ENCODE measurements at regions not wholly inside any gene's neighbourhood (a gene's known extent, or its start where the extent isn't known, plus 50 kb on each side); places are given as distances from the start of the nearest gene placed in this dataset.

GRCh38 chr3:167908221-167908620 is 172.7 kb downstream of the SERPINI1 start:
- CTCF ChIA-PET, result no interaction called here
- dilution Hi-C loops (cut with MboI; ENCODE audit: extremely low pct_ligation_motif_present, low sequenced_read_pairs), result no loop called here

More at GRCh38 chr3:167908221-167908620, 172.7 kb downstream of the SERPINI1 start:
- intact Hi-C loops (cut with micrococcal nuclease), result no loop called here
- FAIRE-seq, result no peak
- Histone ChIP-seq H3K4me1 (ENCODE audit: control insufficient read depth, extremely low read depth, insufficient read depth, low read length) (no peaks in the 10 kb centered on the region), H3K9me1 (replicated peaks; ENCODE audit: control insufficient read depth, extremely low read depth, insufficient read depth, low read length) (no peaks in the 10 kb centered on the region), H3K79me2 (ENCODE audit: control insufficient read depth, insufficient read depth, low read length) (no peaks in the 10 kb centered on the region), H3K27ac (ENCODE audit: insufficient read depth, low read depth, low read length) (no peak overlapping the region), H2AFZ (ENCODE audit: low read depth, low read length) (no peak overlapping the region), H3K4me3 (replicated peaks in 1 of 3; ENCODE audit: insufficient read depth in 1 of 3, low read depth in 1 of 3, low read length in 3 of 3) (no peak overlapping the region), H3K27me3 (ENCODE audit: control insufficient read depth in 2 of 2, insufficient read depth in 2 of 2, low read length in 2 of 2) (no peaks in the 10 kb centered on the region), H3K36me3 (ENCODE audit: control insufficient read depth in 2 of 2, extremely low read depth in 1 of 2, insufficient read depth in 2 of 2, low read length in 2 of 2) (no peaks in the 10 kb centered on the region), H3K4me2 (ENCODE audit: insufficient read depth, low read length) (no peak overlapping the region), H3K9me3 (replicated peaks; ENCODE audit: control insufficient read depth, insufficient read depth, low read length) (no peaks in the 10 kb centered on the region), H4K20me1 (replicated peaks; ENCODE audit: control insufficient read depth, extremely low read depth, insufficient read depth, low read length) (no peaks in the 10 kb centered on the region), H3K9ac (replicated peaks; ENCODE audit: extremely low read depth, insufficient read depth, low read length) (no peak overlapping the region)
- no peak for TF ChIP-seq EZH2 (IDR thresholded peaks at IDR 0.05; ENCODE audit: borderline replicate concordance, low read depth, low read length, severe bottlenecking)
- no peak for TF ChIP-seq MYC (IDR thresholded peaks at IDR 0.05; ENCODE audit: low read depth, low read length)
- no peak for TF ChIP-seq JUN (IDR thresholded peaks at IDR 0.05; ENCODE audit: borderline replicate concordance, insufficient read depth, insufficient read length, low read depth)
- no peak for TF ChIP-seq GATA2 (IDR thresholded peaks at IDR 0.05; ENCODE audit: insufficient read depth, insufficient read length, low read depth, low read length)
- no peak for TF ChIP-seq FOS (IDR thresholded peaks at IDR 0.05; ENCODE audit: borderline replicate concordance, insufficient read depth, low read length)
- no peak for TF ChIP-seq POLR2A (IDR thresholded peaks at IDR 0.05; ENCODE audit: low read depth, low read length)
- no peak for TF ChIP-seq CTCF (IDR thresholded peaks at IDR 0.05; ENCODE audit: extremely low read depth in 1 of 2, insufficient read depth in 1 of 2, low read depth in 1 of 2, low read length in 2 of 2)
- no peak for DNase-seq (ENCODE audit: low read depth, low spot score)
- BruUV-seq (replicated peaks), result no TSS peak
- POLR2A ChIA-PET, result no interaction called here

Measured in endothelial cell of umbilical vein (primary cell).